Bronchial epithelial cell (primary cell): ENCODE measurements at regions not wholly inside any gene's neighbourhood (a gene's known extent, or its start where the extent isn't known, plus 50 kb on each side); places are given as distances from the start of the nearest gene placed in this dataset.

Experiments used
- DNase-seq: peaks from one replicate; pipeline ENCODE4 v3.0.0-alpha.2; 2010; ENCODE audit warnings: low read depth
- FAIRE-seq: peaks from 2 replicates; lab custom pipeline; 2011; peaks lifted over from hg19 to GRCh38; lab: Jason Lieb, UNC
- H3K27me3 ChIP-seq: 2 replicates; pipeline ENCODE4 v1.5.1; 2011; ENCODE audit warnings: low read length; ENCODE audit not compliant: control insufficient read depth, insufficient read depth
- H3K36me3 ChIP-seq: 2 replicates; pipeline ENCODE4 v1.5.1; 2011; ENCODE audit warnings: low read length; ENCODE audit not compliant: control insufficient read depth, insufficient read depth
- H3K4me3 ChIP-seq: 2 replicates; pipeline ENCODE4 v1.5.1; 2011; ENCODE audit warnings: mild to moderate bottlenecking, low read depth, low read length, control low read depth
- TF ChIP-seq, protein P1 (sequence below): IDR thresholded peaks from 2 replicates; pipeline ENCODE4 v1.5.1; 2011; ENCODE audit warnings: mild to moderate bottlenecking, moderate library complexity, low read length, control low read depth, inconsistent platforms; ENCODE audit not compliant: insufficient read depth, severe bottlenecking

DNA sequence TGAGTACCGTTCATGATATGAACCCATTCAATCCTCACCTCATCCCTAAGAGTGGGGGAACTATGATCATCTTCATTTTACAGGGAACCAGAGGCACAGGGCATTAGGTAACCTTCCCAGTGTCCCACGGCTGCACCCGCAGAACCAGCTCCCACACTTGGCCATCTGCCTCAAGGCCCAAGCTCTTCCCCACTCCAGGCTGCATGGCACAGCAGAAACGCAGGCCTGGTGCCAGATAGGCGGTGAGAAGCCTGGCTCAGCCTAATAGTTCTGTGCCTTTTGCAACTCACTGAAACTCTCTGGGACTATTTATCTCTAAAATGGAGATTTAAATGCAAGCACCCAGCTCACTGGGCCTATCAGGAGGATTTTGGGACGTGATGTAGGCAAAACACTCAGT, 90.8 kb upstream of the ZNF618 start:
- Histone ChIP-seq H3K27me3 (peaks cover 2% of the 10 kb centered on the region), H3K36me3 (no peaks in the 10 kb centered on the region), H3K4me3 (no peak overlapping the region)
- TF ChIP-seq, protein P1, sequence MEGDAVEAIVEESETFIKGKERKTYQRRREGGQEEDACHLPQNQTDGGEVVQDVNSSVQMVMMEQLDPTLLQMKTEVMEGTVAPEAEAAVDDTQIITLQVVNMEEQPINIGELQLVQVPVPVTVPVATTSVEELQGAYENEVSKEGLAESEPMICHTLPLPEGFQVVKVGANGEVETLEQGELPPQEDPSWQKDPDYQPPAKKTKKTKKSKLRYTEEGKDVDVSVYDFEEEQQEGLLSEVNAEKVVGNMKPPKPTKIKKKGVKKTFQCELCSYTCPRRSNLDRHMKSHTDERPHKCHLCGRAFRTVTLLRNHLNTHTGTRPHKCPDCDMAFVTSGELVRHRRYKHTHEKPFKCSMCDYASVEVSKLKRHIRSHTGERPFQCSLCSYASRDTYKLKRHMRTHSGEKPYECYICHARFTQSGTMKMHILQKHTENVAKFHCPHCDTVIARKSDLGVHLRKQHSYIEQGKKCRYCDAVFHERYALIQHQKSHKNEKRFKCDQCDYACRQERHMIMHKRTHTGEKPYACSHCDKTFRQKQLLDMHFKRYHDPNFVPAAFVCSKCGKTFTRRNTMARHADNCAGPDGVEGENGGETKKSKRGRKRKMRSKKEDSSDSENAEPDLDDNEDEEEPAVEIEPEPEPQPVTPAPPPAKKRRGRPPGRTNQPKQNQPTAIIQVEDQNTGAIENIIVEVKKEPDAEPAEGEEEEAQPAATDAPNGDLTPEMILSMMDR = no peak
- FAIRE-seq = no peak
- no peak for DNase-seq

GRCh38 chr9:113786071-113786470, 90.0 kb upstream of the ZNF618 start:
- H3K36me3 ChIP-seq = no peaks in the 10 kb centered on the region
- TF ChIP-seq, protein P1 = no peak
- no peak for FAIRE-seq
- H3K4me3 ChIP-seq = no peak overlapping the region
- no peak for DNase-seq
- peaks cover 2% of the 10 kb centered on the region for H3K27me3 ChIP-seq

DNA sequence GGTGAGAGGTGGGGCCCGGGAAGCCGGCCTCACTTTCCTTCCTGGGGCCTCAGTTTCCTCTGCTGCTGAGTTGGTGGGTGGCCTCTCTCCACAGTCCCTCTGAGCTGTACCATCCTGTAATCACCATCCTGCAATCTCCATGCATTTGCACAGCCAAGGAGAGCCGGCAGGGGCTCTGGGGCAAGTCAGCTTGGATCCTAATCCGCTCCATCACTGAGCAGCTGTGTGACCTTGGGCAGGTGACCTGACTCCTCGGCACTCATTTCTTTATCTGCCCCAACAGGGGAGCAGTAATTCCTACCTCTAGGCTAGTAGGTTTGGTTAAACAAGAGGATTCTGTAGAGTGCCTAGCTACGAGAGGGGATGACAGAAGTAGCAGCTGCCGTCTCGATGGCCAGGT, 88.2 kb upstream of the ZNF618 start:
- DNase-seq (no peak), FAIRE-seq (no peak)
- TF ChIP-seq, protein P1 = no peak
- no peak overlapping the region for H3K4me3 ChIP-seq
- H3K27me3 ChIP-seq = peaks cover 2% of the 10 kb centered on the region
- H3K36me3 ChIP-seq = no peaks in the 10 kb centered on the region

DNA sequence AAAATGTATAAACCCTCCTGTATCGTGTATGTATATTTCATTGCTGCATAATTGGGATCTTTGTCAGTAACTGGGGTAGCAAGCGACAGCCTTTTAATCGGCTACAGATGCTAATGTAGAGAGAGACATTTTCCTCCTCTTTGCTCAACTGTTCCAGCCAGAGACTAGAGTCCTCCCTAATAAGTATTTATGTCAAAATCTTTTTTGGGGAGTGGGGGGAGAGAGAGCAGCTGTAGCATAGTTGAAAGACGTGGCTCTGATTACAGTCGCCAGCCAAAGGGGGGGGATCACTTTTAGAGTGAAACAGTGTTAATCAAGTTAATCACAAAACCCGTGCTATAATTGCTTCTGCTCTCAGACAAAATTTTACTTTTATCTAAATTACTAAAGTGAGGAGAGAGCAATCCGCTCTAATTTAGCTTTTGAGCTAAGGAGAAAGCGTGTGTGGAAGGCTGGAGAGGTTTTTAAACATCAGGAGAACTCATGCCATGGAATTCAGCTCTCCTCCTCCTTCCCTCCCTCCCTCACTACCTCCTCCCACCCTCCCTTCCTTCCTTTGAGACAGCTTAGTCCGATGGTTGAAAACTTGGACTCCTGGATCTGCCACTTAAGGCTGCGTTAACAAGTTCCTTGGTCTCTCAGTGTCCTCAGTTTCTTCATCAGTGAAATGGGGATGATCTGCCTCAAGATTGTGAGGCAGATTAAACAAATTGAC, 87.3 kb upstream of the ZNF618 start:
- FAIRE-seq (no peak), DNase-seq (no peak)
- Histone ChIP-seq H3K36me3 (no peaks in the 10 kb centered on the region), H3K27me3 (peaks cover 2% of the 10 kb centered on the region), H3K4me3 (no peak overlapping the region)
- TF ChIP-seq, protein P1 = no peak

DNA sequence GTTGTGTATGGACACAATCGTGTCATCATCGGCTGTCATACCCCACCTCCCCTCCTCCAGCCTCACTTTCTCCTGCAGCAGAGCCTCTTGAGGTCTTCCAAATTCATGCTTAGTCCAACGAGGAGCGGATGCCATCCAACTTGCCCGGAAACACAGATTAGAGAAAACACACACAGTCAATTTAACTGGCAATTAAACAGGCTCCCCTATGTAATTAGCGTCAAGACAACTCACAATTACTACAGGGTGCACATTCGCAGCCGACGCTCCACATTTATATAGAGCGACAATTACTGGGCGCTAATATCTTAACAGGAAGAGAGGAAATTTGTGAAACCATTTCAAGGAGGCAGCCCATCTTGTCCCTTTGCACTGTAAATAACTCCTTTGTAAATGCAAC, 86.0 kb upstream of the ZNF618 start:
- no peak for FAIRE-seq
- TF ChIP-seq, protein P1 = no peak
- no peak overlapping the region for H3K4me3 ChIP-seq
- peaks cover 2% of the 10 kb centered on the region for H3K27me3 ChIP-seq
- DNase-seq = no peak
- no peaks in the 10 kb centered on the region for H3K36me3 ChIP-seq

- no peaks in the 10 kb centered on the region for H3K36me3 ChIP-seq
- DNase-seq (no peak), FAIRE-seq (no peak)
- peaks cover 2% of the 10 kb centered on the region for H3K27me3 ChIP-seq
- TF ChIP-seq, protein P1 = no peak
- H3K4me3 ChIP-seq = no peak overlapping the region
These were observed 82.6 kb upstream of the ZNF618 start for GRCh38 chr9:113793558-113793957.
